ENCODE measurements at regions not wholly inside any gene's neighbourhood (a gene's known extent, or its start where the extent isn't known, plus 50 kb on each side); places are given as distances from the start of the nearest gene placed in this dataset.

GRCh38 chr1:217977943-217978342 lies 307.1 kb upstream of the RRP15 start:
- no peak overlapping the region for H3K27ac ChIP-seq (ENCODE audit: low read length)
- POLR2A ChIA-PET, result interaction anchor here in 1 of 2 donors (0.6 kb wide), 1 partner anchor 27 kb away, joined by 3 read pairs; no protein-coding TSS in a partner anchor
- Mint-ChIP-seq H3K4me3 (no peak overlapping the region), H3K4me1 (no peaks in the 10 kb centered on the region), H3K9me3 (peaks cover 7 to 22% (median 18%) of the 10 kb centered on the region in 3 donors), H3K36me3 (no peaks in the 10 kb centered on the region), H3K27ac (no peak overlapping the region), H3K27me3 (peaks cover 0 to 2% of the 10 kb centered on the region in 2 donors)
- no peaks in the 10 kb centered on the region for H3K9me3 ChIP-seq
- no peak for DNase-seq
- H3K27me3 ChIP-seq (replicated peaks in 1 of 2; ENCODE audit: control insufficient read depth in 2 of 2, extremely low read depth in 1 of 2, insufficient read depth in 2 of 2, low read length in 1 of 2), result no peaks in the 10 kb centered on the region
- no peaks in the 10 kb centered on the region for H3K36me3 ChIP-seq (ENCODE audit: control insufficient read depth in 2 of 2, extremely low read depth in 1 of 2, insufficient read depth in 1 of 2, low read length in 1 of 2)
- ATAC-seq (replicated peaks in 1 of 4), result no peak
- H3K4me3 ChIP-seq (ENCODE audit: control insufficient read depth in 1 of 2, extremely low read depth in 1 of 2, low read length in 1 of 2), result no peak overlapping the region
- CTCF ChIA-PET, result no interaction called here
- H3K4me1 ChIP-seq (ENCODE audit: control insufficient read depth in 1 of 2, extremely low read depth in 1 of 2, insufficient read depth in 2 of 2, low read length in 2 of 2), result no peaks in the 10 kb centered on the region

GRCh38 chr1:217981430-217981829 lies 303.7 kb upstream of the RRP15 start:
- ChIA-PET CTCF (no interaction called here), POLR2A (no interaction called here)
- no peaks in the 10 kb centered on the region for H3K36me3 Mint-ChIP-seq
- WGBS (ENCODE audit: insufficient coverage), result no CpG with 5 or more reads among the region's 1 CpG
- DNase-seq, result no peak
- no peak overlapping the region for H3K4me3 Mint-ChIP-seq
- H3K27me3 ChIP-seq (replicated peaks in 1 of 2; ENCODE audit: control insufficient read depth in 2 of 2, extremely low read depth in 1 of 2, insufficient read depth in 2 of 2, low read length in 1 of 2), result no peaks in the 10 kb centered on the region
- no peak overlapping the region for H3K27ac ChIP-seq (ENCODE audit: low read length)
- no peaks in the 10 kb centered on the region for H3K4me1 ChIP-seq (ENCODE audit: control insufficient read depth in 1 of 2, extremely low read depth in 1 of 2, insufficient read depth in 2 of 2, low read length in 2 of 2)
- no peaks in the 10 kb centered on the region for H3K9me3 ChIP-seq
- H3K4me3 ChIP-seq (ENCODE audit: control insufficient read depth in 1 of 2, extremely low read depth in 1 of 2, low read length in 1 of 2), result no peak overlapping the region
- peaks cover 8 to 16% (median 9%) of the 10 kb centered on the region in 3 donors for H3K9me3 Mint-ChIP-seq
- no peak for ATAC-seq (replicated peaks in 1 of 4)
- H3K36me3 ChIP-seq (ENCODE audit: control insufficient read depth in 2 of 2, extremely low read depth in 1 of 2, insufficient read depth in 1 of 2, low read length in 1 of 2), result no peaks in the 10 kb centered on the region
- no peaks in the 10 kb centered on the region for H3K4me1 Mint-ChIP-seq
- H3K27ac Mint-ChIP-seq, result no peak overlapping the region
- peaks cover 0 to 2% of the 10 kb centered on the region in 2 donors for H3K27me3 Mint-ChIP-seq

DNA sequence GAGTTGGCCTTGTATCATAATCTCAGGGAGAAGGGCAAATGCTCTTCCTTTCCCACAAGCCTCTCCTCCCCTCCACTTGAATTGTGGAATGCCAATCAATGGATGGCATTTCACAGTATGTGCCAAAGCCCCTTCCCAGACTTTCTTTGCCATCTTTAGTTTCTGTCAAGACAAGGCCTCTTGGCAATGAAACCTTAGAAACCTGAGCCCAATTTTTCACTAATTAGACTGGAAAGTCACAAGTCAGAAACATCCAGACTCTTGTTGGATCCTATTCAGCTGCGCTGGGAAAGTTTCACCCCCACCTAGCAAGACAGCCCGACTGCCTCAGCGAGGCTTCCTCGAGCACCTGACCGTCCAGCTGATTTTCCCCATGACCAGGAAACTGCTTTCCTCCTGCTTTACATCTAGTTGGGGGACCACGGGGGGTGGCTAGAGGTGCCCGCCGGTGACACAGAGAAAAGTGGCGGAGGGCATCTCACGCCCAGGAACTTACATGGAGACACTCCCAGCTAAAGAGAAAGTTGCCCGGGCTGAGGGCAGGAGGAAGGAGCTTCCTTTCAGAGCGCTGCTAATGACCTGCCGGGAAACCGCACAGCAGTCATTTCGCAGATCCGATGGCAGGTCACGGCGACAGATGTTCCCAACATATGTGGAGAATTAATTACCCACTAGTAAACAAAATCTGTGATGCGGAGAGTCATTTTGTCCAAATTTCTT lies 302.6 kb upstream of the RRP15 start:
- no peaks in the 10 kb centered on the region for H3K4me1 Mint-ChIP-seq
- H3K4me1 ChIP-seq (ENCODE audit: control insufficient read depth in 1 of 2, extremely low read depth in 1 of 2, insufficient read depth in 2 of 2, low read length in 2 of 2), result no peaks in the 10 kb centered on the region
- ChIA-PET CTCF (no interaction called here), POLR2A (no interaction called here)
- no peaks in the 10 kb centered on the region for H3K9me3 ChIP-seq
- 77% methylated on average over 7 of the region's 19 CpGs for WGBS (ENCODE audit: insufficient coverage)
- no peak overlapping the region for H3K4me3 Mint-ChIP-seq
- no peak overlapping the region for H3K27ac Mint-ChIP-seq
- no peaks in the 10 kb centered on the region for H3K36me3 Mint-ChIP-seq
- no peak for ATAC-seq (replicated peaks in 1 of 4)
- no peak overlapping the region for H3K4me3 ChIP-seq (ENCODE audit: control insufficient read depth in 1 of 2, extremely low read depth in 1 of 2, low read length in 1 of 2)
- H3K27me3 ChIP-seq (replicated peaks in 1 of 2; ENCODE audit: control insufficient read depth in 2 of 2, extremely low read depth in 1 of 2, insufficient read depth in 2 of 2, low read length in 1 of 2), result no peaks in the 10 kb centered on the region
- peaks cover 3 to 12% (median 9%) of the 10 kb centered on the region in 3 donors for H3K9me3 Mint-ChIP-seq
- no peaks in the 10 kb centered on the region for H3K36me3 ChIP-seq (ENCODE audit: control insufficient read depth in 2 of 2, extremely low read depth in 1 of 2, insufficient read depth in 1 of 2, low read length in 1 of 2)
- peaks cover 0 to 2% of the 10 kb centered on the region in 2 donors for H3K27me3 Mint-ChIP-seq
- DNase-seq, result no peak
- no peak overlapping the region for H3K27ac ChIP-seq (ENCODE audit: low read length)

DNA sequence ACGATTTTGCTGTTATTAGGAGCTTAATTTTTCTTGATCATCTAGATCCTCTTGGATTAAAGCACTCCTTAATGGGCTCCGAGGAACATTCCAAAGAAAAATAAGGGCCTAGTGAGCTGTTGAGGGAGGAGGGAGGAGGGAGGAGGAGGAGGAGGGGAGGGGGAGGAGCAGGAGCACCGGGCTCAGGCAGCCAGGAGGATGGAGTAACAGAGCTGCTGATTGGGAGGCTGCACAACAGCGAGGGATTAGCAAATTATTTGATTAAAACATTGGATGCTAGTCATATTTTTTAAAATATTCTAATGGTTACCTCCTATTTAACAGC lies 302.1 kb upstream of the RRP15 start:
- WGBS (ENCODE audit: insufficient coverage), result 60% methylated on average over 2 of the region's 4 CpGs
- CTCF ChIA-PET, result no interaction called here
- H3K27ac Mint-ChIP-seq, result no peak overlapping the region

DNA sequence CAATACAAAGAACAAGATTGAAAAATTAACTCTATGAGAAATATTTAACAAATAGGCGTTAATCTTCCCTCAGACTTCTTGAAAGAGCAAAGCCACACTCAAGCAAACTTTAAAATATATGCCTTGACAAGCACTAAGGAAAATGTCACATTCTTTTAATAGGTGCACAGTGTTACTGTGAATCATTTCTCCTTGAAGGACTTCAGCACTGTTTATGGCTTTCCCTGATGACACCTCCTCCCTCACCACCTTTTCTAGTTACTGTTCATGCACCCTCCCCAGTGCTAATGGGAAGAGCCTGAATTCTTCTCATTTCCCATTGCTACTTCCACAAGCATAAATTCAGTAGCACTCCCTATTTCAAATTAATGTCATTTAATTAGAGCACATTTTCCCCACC lies 299.5 kb upstream of the RRP15 start:
- DNase-seq (no peak), ATAC-seq (replicated peaks in 1 of 4) (no peak)
- peaks cover 7 to 12% (median 10%) of the 10 kb centered on the region in 3 donors for H3K9me3 Mint-ChIP-seq
- H3K36me3 Mint-ChIP-seq, result no peaks in the 10 kb centered on the region
- no peak overlapping the region for H3K27ac ChIP-seq (ENCODE audit: low read length)
- H3K27me3 Mint-ChIP-seq, result no peaks in the 10 kb centered on the region
- WGBS (ENCODE audit: insufficient coverage), result no CpG with 5 or more reads among the region's 1 CpG
- H3K4me3 ChIP-seq (ENCODE audit: control insufficient read depth in 1 of 2, extremely low read depth in 1 of 2, low read length in 1 of 2), result no peak overlapping the region
- no peaks in the 10 kb centered on the region for H3K27me3 ChIP-seq (replicated peaks in 1 of 2; ENCODE audit: control insufficient read depth in 2 of 2, extremely low read depth in 1 of 2, insufficient read depth in 2 of 2, low read length in 1 of 2)
- H3K27ac Mint-ChIP-seq, result no peak overlapping the region
- no peaks in the 10 kb centered on the region for H3K36me3 ChIP-seq (ENCODE audit: control insufficient read depth in 2 of 2, extremely low read depth in 1 of 2, insufficient read depth in 1 of 2, low read length in 1 of 2)
- no peaks in the 10 kb centered on the region for H3K9me3 ChIP-seq
- H3K4me1 Mint-ChIP-seq, result no peaks in the 10 kb centered on the region
- no peak overlapping the region for H3K4me3 Mint-ChIP-seq
- no peaks in the 10 kb centered on the region for H3K4me1 ChIP-seq (ENCODE audit: control insufficient read depth in 1 of 2, extremely low read depth in 1 of 2, insufficient read depth in 2 of 2, low read length in 2 of 2)
- ChIA-PET CTCF (no interaction called here), POLR2A (no interaction called here)

More for the DNA sequence above, 302.1 kb upstream of the RRP15 start:
- no peak overlapping the region for H3K27ac ChIP-seq (ENCODE audit: low read length)
- H3K36me3 Mint-ChIP-seq, result no peaks in the 10 kb centered on the region
- peaks cover 3 to 12% (median 9%) of the 10 kb centered on the region in 3 donors for H3K9me3 Mint-ChIP-seq
- H3K4me3 ChIP-seq (ENCODE audit: control insufficient read depth in 1 of 2, extremely low read depth in 1 of 2, low read length in 1 of 2), result no peak overlapping the region
- no peak for ATAC-seq (replicated peaks in 1 of 4)
- H3K27me3 Mint-ChIP-seq, result no peaks in the 10 kb centered on the region
- POLR2A ChIA-PET, result no interaction called here
- no peaks in the 10 kb centered on the region for H3K4me1 Mint-ChIP-seq
- no peaks in the 10 kb centered on the region for H3K4me1 ChIP-seq (ENCODE audit: control insufficient read depth in 1 of 2, extremely low read depth in 1 of 2, insufficient read depth in 2 of 2, low read length in 2 of 2)
- no peaks in the 10 kb centered on the region for H3K27me3 ChIP-seq (replicated peaks in 1 of 2; ENCODE audit: control insufficient read depth in 2 of 2, extremely low read depth in 1 of 2, insufficient read depth in 2 of 2, low read length in 1 of 2)
- no peak overlapping the region for H3K4me3 Mint-ChIP-seq
- H3K9me3 ChIP-seq, result no peaks in the 10 kb centered on the region
- H3K36me3 ChIP-seq (ENCODE audit: control insufficient read depth in 2 of 2, extremely low read depth in 1 of 2, insufficient read depth in 1 of 2, low read length in 1 of 2), result no peaks in the 10 kb centered on the region
- no peak for DNase-seq

DNA sequence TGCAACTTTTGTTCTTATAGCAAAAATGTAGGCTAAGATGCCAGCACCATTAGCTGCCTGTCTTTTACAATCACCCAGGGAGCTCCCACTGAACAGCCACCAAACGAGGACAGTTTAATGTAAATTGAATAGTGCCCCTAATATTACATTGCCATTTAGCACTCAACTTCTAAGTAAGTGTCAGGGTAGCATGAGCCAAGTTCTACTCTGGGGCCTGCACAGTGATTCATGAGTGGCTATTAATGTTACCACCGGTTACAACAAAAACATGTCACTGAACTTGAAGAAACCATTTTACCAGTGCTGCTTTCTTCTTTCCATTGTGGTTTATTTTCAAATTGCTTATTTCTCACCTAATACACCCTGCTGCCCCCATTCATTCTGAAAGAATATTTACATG lies 295.6 kb upstream of the RRP15 start:
- no peaks in the 10 kb centered on the region for H3K36me3 Mint-ChIP-seq
- no peaks in the 10 kb centered on the region for H3K9me3 ChIP-seq
- no peak overlapping the region for H3K4me3 ChIP-seq (ENCODE audit: control insufficient read depth in 1 of 2, extremely low read depth in 1 of 2, low read length in 1 of 2)
- ATAC-seq (replicated peaks in 1 of 4) (no peak), DNase-seq (no peak)
- H3K27me3 Mint-ChIP-seq, result no peaks in the 10 kb centered on the region
- peaks cover 10 to 15% (median 10%) of the 10 kb centered on the region in 3 donors for H3K9me3 Mint-ChIP-seq
- WGBS (ENCODE audit: insufficient coverage), result no CpG with 5 or more reads among the region's 2 CpGs
- no peak overlapping the region for H3K27ac Mint-ChIP-seq
- CTCF ChIA-PET, result no interaction called here
- no peak overlapping the region for H3K27ac ChIP-seq (ENCODE audit: low read length)
- POLR2A ChIA-PET, result no interaction called here
- H3K4me1 Mint-ChIP-seq, result no peaks in the 10 kb centered on the region
- H3K36me3 ChIP-seq (ENCODE audit: control insufficient read depth in 2 of 2, extremely low read depth in 1 of 2, insufficient read depth in 1 of 2, low read length in 1 of 2), result no peaks in the 10 kb centered on the region
- H3K27me3 ChIP-seq (replicated peaks in 1 of 2; ENCODE audit: control insufficient read depth in 2 of 2, extremely low read depth in 1 of 2, insufficient read depth in 2 of 2, low read length in 1 of 2), result no peaks in the 10 kb centered on the region
- no peaks in the 10 kb centered on the region for H3K4me1 ChIP-seq (ENCODE audit: control insufficient read depth in 1 of 2, extremely low read depth in 1 of 2, insufficient read depth in 2 of 2, low read length in 2 of 2)
- no peak overlapping the region for H3K4me3 Mint-ChIP-seq

GRCh38 chr1:217993439-217993838 lies 291.7 kb upstream of the RRP15 start:
- Histone ChIP-seq H3K4me3 (ENCODE audit: control insufficient read depth in 1 of 2, extremely low read depth in 1 of 2, low read length in 1 of 2) (no peak overlapping the region), H3K9me3 (no peaks in the 10 kb centered on the region), H3K36me3 (ENCODE audit: control insufficient read depth in 2 of 2, extremely low read depth in 1 of 2, insufficient read depth in 1 of 2, low read length in 1 of 2) (no peaks in the 10 kb centered on the region), H3K27ac (ENCODE audit: low read length) (no peak overlapping the region), H3K27me3 (replicated peaks in 1 of 2; ENCODE audit: control insufficient read depth in 2 of 2, extremely low read depth in 1 of 2, insufficient read depth in 2 of 2, low read length in 1 of 2) (no peaks in the 10 kb centered on the region), H3K4me1 (ENCODE audit: control insufficient read depth in 1 of 2, extremely low read depth in 1 of 2, insufficient read depth in 2 of 2, low read length in 2 of 2) (no peaks in the 10 kb centered on the region)
- no peak overlapping the region for H3K27ac Mint-ChIP-seq
- no peaks in the 10 kb centered on the region for H3K36me3 Mint-ChIP-seq
- no peak overlapping the region for H3K4me3 Mint-ChIP-seq
- POLR2A ChIA-PET, result no interaction called here
- DNase-seq (no peak), ATAC-seq (replicated peaks in 1 of 4) (no peak)
- peaks cover 7 to 11% (median 9%) of the 10 kb centered on the region in 3 donors for H3K9me3 Mint-ChIP-seq
- no peaks in the 10 kb centered on the region for H3K4me1 Mint-ChIP-seq
- H3K27me3 Mint-ChIP-seq, result no peaks in the 10 kb centered on the region
- CTCF ChIA-PET, result no interaction called here
- WGBS (ENCODE audit: insufficient coverage), result 40% methylated on average over 1 of the region's 4 CpGs
